ENCODE measurements at regions not wholly inside any gene's neighbourhood (a gene's known extent, or its start where the extent isn't known, plus 50 kb on each side); places are given as distances from the start of the nearest gene placed in this dataset.
"Not testable (repeated sequence)": the region's sequence is repeated elsewhere in the genome, so short reads cannot be mapped to it uniquely, and the experiment has no call there.

DNA sequence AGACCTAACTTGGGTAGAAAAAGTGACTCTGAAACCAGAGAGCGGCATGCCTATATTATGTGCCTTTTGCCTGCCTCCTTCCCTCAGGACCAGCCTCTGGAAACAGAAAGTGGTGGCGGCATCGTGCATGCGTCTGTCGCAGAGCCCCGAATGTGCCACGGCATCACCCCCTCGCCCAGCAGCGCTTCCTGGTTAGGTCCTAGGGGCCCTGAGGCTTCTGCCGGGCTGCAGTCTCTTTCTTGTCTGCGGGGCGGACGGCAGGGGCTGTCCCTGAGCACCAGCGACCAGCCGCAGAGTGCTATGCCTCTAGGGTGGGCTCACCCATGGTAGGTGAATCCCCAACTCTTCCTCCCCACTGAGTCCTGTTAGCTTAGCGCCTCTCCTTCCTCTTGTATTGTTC lies 68.7 kb downstream of the VSIG4 start:
- Histone ChIP-seq H3K4me1 (ENCODE audit: control insufficient read depth, insufficient read depth, low read length) (no peaks in the 10 kb centered on the region), H3K27me3 (replicated peaks; ENCODE audit: control insufficient read depth, insufficient read depth, low read length) (peaks cover 41% of the 10 kb centered on the region), H3K4me3 (ENCODE audit: low read length) (no peak overlapping the region), H3K9ac (ENCODE audit: low read length) (no peak overlapping the region), H3K36me3 (ENCODE audit: control insufficient read depth, insufficient read depth, low read length, severe bottlenecking) (no peaks in the 10 kb centered on the region), H3K9me3 (ENCODE audit: control insufficient read depth, low read length) (peaks cover 5% of the 10 kb centered on the region)
- no peak for DNase-seq (ENCODE audit: low read depth)

GRCh38 chrX:65967159-65967558 lies 72.7 kb downstream of the VSIG4 start:
- H3K9ac ChIP-seq (ENCODE audit: low read length); H3K36me3 ChIP-seq (ENCODE audit: control insufficient read depth, insufficient read depth, low read length, severe bottlenecking); H3K4me3 ChIP-seq (ENCODE audit: low read length); DNase-seq (ENCODE audit: low read depth); H3K9me3 ChIP-seq (ENCODE audit: control insufficient read depth, low read length); H3K4me1 ChIP-seq (ENCODE audit: control insufficient read depth, insufficient read depth, low read length): not testable (repeated sequence)
- H3K27me3 ChIP-seq (replicated peaks; ENCODE audit: control insufficient read depth, insufficient read depth, low read length) = peaks cover 27% of the 10 kb centered on the region

DNA sequence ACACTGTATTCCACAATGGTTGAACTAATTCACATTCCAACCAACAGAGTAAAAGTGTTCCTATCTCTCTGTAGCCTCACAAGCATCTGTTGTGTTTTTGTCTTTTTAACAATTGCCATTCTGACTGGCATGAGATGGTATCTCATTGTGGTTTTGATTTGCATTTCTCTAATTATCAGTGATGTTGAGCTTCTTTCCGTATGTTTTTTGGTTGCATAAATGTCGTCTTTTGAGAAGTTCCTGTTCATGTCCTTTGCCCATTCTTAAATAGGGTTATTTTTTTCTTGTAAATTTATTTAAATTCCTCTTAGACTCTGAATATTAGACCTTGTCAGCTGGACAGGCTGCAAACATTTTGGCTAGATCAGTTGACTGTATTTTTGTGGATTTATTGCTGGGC lies 78.2 kb downstream of the VSIG4 start:
- Histone ChIP-seq H3K27me3 (replicated peaks; ENCODE audit: control insufficient read depth, insufficient read depth, low read length) (no peaks in the 10 kb centered on the region), H3K9me3 (ENCODE audit: control insufficient read depth, low read length) (peaks cover 17% of the 10 kb centered on the region), H3K36me3 (ENCODE audit: control insufficient read depth, insufficient read depth, low read length, severe bottlenecking) (no peaks in the 10 kb centered on the region), H3K4me3 (ENCODE audit: low read length) (no peak overlapping the region), H3K4me1 (ENCODE audit: control insufficient read depth, insufficient read depth, low read length) (no peaks in the 10 kb centered on the region), H3K9ac (ENCODE audit: low read length) (no peak overlapping the region)
- DNase-seq (ENCODE audit: low read depth) = no peak

DNA sequence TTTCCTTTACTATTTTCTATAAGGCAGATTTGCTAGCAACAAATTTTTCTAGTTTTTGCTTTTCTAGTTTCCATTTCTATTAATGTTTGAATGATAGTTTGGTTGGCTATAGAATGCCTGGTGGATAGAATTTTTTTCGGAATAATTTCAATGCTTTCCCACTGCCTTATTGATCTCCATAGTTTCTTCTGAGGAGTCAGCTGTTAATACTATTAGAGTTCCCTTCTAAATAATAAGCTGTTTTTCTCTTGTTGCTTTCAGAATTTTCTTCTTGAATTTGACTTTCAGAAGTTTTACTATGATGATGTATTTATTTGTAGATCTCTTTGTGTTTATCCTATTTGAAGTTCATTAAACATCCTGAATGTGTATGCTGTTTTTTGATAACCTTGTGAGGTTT lies 91.8 kb downstream of the VSIG4 start:
- H3K4me1 ChIP-seq (ENCODE audit: control insufficient read depth, insufficient read depth, low read length) = no peaks in the 10 kb centered on the region
- H3K27me3 ChIP-seq (replicated peaks; ENCODE audit: control insufficient read depth, insufficient read depth, low read length) = no peaks in the 10 kb centered on the region
- no peaks in the 10 kb centered on the region for H3K36me3 ChIP-seq (ENCODE audit: control insufficient read depth, insufficient read depth, low read length, severe bottlenecking)
- DNase-seq (ENCODE audit: low read depth) = no peak
- H3K9ac ChIP-seq (ENCODE audit: low read length) = no peak overlapping the region
- H3K9me3 ChIP-seq (ENCODE audit: control insufficient read depth, low read length) = peaks cover 59% of the 10 kb centered on the region
- H3K4me3 ChIP-seq (ENCODE audit: low read length) = no peak overlapping the region

GRCh38 chrX:65941775-65942174 lies 98.1 kb downstream of the VSIG4 start:
- no peak overlapping the region for H3K4me3 ChIP-seq (ENCODE audit: low read length)
- H3K4me1 ChIP-seq (ENCODE audit: control insufficient read depth, insufficient read depth, low read length) = no peaks in the 10 kb centered on the region
- no peak for DNase-seq (ENCODE audit: low read depth)
- H3K9ac ChIP-seq (ENCODE audit: low read length) = no peak overlapping the region
- H3K36me3 ChIP-seq (ENCODE audit: control insufficient read depth, insufficient read depth, low read length, severe bottlenecking) = no peaks in the 10 kb centered on the region
- peaks cover 58% of the 10 kb centered on the region for H3K9me3 ChIP-seq (ENCODE audit: control insufficient read depth, low read length)
- H3K27me3 ChIP-seq (replicated peaks; ENCODE audit: control insufficient read depth, insufficient read depth, low read length) = no peaks in the 10 kb centered on the region

DNA sequence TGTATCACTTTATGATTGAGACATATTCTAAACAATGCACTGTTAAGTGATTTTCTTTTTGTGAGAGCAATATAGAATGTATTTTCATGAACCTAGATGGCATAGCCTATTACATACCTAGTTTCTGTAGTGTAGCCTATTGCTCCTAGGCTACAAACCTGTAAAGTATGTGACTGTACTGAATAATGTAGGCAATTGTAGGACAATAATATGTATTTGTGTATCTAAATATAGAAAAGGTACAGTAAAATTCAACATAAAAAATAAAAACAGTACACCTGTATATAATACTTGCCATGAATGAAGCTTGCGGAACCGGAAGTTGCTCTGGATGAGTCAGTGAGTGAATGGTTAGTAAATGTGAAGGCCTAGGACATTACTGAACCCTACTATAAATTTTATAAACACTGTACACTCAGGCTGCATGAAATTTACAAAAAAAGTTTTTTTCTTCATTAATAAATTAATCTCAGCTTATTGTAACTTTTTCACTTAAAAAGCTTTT lies 106.7 kb downstream of the VSIG4 start:
- Histone ChIP-seq H3K4me3 (ENCODE audit: low read length) (no peak overlapping the region), H3K9me3 (ENCODE audit: control insufficient read depth, low read length) (peaks cover 16% of the 10 kb centered on the region), H3K27me3 (replicated peaks; ENCODE audit: control insufficient read depth, insufficient read depth, low read length) (peaks cover 4% of the 10 kb centered on the region), H3K9ac (ENCODE audit: low read length) (no peak overlapping the region), H3K36me3 (ENCODE audit: control insufficient read depth, insufficient read depth, low read length, severe bottlenecking) (no peaks in the 10 kb centered on the region), H3K4me1 (ENCODE audit: control insufficient read depth, insufficient read depth, low read length) (no peaks in the 10 kb centered on the region)
- no peak for DNase-seq (ENCODE audit: low read depth)

DNA sequence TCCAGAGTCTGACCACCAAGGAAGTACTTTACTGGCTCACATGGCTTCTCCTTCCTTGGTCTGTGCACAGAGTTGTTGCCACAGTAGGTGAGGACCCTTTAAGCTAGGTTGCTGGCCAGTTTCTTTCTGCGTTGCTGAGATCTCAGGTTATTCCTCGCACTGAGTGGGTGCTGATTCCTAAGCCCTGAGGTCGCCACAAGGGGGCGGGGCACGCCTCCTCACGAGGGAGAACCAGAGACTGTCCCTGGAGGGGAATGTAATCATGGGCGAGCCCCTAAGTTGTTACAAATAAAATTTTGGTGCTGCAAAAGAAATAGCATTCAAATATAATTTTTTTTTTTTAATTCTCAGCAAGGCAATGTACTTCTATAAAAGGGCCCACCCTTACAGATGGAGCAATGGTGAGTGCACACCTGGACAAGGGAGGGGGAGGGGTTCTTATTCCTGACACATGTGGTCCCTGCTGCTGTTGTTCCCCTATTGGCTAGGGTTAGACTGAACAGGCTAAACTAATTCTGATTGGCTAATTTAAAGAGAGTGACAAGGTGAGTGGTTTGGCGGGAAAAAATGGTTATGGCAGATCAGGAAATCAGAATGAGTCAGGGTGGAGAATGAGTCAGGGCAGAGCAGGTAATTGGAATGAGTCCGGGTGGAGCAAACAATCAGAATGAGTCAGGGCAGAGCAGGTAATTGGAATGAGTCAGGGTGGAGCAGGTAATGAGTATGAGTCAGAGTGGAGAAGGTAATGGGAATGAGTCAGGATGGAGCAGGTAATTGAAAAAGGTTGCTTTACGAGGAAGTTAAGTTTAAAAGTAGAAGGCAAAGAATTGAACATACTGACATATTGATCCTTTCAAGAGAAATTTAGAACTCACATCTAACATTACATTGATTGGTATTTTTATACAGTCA lies 107.5 kb downstream of the VSIG4 start:
- DNase-seq (ENCODE audit: low read depth) = no peak
- Histone ChIP-seq H3K4me1 (ENCODE audit: control insufficient read depth, insufficient read depth, low read length) (no peaks in the 10 kb centered on the region), H3K4me3 (ENCODE audit: low read length) (no peak overlapping the region), H3K36me3 (ENCODE audit: control insufficient read depth, insufficient read depth, low read length, severe bottlenecking) (no peaks in the 10 kb centered on the region), H3K27me3 (replicated peaks; ENCODE audit: control insufficient read depth, insufficient read depth, low read length) (peaks cover 4% of the 10 kb centered on the region), H3K9ac (ENCODE audit: low read length) (no peak overlapping the region), H3K9me3 (ENCODE audit: control insufficient read depth, low read length) (peaks cover 16% of the 10 kb centered on the region)

GRCh38 chrX:65928522-65928921 lies 111.4 kb downstream of the VSIG4 start:
- no peaks in the 10 kb centered on the region for H3K36me3 ChIP-seq (ENCODE audit: control insufficient read depth, insufficient read depth, low read length, severe bottlenecking)
- DNase-seq (ENCODE audit: low read depth) = no peak
- no peaks in the 10 kb centered on the region for H3K4me1 ChIP-seq (ENCODE audit: control insufficient read depth, insufficient read depth, low read length)
- peaks cover 18% of the 10 kb centered on the region for H3K9me3 ChIP-seq (ENCODE audit: control insufficient read depth, low read length)
- no peak overlapping the region for H3K9ac ChIP-seq (ENCODE audit: low read length)
- peaks cover 13% of the 10 kb centered on the region for H3K27me3 ChIP-seq (replicated peaks; ENCODE audit: control insufficient read depth, insufficient read depth, low read length)
- no peak overlapping the region for H3K4me3 ChIP-seq (ENCODE audit: low read length)

- H3K4me3 ChIP-seq (ENCODE audit: low read length); H3K36me3 ChIP-seq (ENCODE audit: control insufficient read depth, insufficient read depth, low read length, severe bottlenecking); H3K4me1 ChIP-seq (ENCODE audit: control insufficient read depth, insufficient read depth, low read length); DNase-seq (ENCODE audit: low read depth); H3K9ac ChIP-seq (ENCODE audit: low read length): not testable (repeated sequence)
- Histone ChIP-seq H3K9me3 (ENCODE audit: control insufficient read depth, low read length) (peaks cover 19% of the 10 kb centered on the region), H3K27me3 (replicated peaks; ENCODE audit: control insufficient read depth, insufficient read depth, low read length) (peaks cover 13% of the 10 kb centered on the region)
These were observed 112.5 kb downstream of the VSIG4 start for GRCh38 chrX:65927386-65927785.

GRCh38 chrX:65926095-65927019 lies 113.5 kb downstream of the VSIG4 start:
- no peak for DNase-seq (ENCODE audit: low read depth)
- Histone ChIP-seq H3K9ac (ENCODE audit: low read length) (no peak overlapping the region), H3K27me3 (replicated peaks; ENCODE audit: control insufficient read depth, insufficient read depth, low read length) (peaks cover 13% of the 10 kb centered on the region), H3K4me1 (ENCODE audit: control insufficient read depth, insufficient read depth, low read length) (no peaks in the 10 kb centered on the region), H3K9me3 (ENCODE audit: control insufficient read depth, low read length) (peaks cover 10% of the 10 kb centered on the region), H3K36me3 (ENCODE audit: control insufficient read depth, insufficient read depth, low read length, severe bottlenecking) (no peaks in the 10 kb centered on the region), H3K4me3 (ENCODE audit: low read length) (no peak overlapping the region)

DNA sequence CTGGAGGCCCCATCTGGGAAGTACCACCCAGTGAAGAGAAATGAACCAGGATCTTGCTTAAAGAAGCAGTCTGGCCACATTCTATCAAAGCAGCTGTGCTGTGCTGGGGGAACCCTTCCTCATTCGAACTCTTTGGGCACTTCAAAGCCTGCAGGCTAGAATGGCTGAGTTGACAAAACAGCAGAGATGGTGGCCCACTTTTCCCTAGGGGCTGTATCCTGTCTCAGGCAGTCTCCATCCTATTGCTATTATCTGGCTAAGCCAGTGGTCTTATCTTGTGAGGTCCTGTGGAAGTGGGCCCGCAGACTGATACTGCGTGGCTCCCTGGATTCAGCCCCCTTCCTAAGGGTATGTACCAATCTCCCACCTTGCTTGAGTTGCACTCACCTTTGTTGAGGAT lies 114.3 kb downstream of the VSIG4 start:
- H3K4me3 ChIP-seq (ENCODE audit: low read length) = no peak overlapping the region
- peaks cover 10% of the 10 kb centered on the region for H3K9me3 ChIP-seq (ENCODE audit: control insufficient read depth, low read length)
- no peaks in the 10 kb centered on the region for H3K36me3 ChIP-seq (ENCODE audit: control insufficient read depth, insufficient read depth, low read length, severe bottlenecking)
- H3K9ac ChIP-seq (ENCODE audit: low read length) = no peak overlapping the region
- DNase-seq (ENCODE audit: low read depth) = no peak
- peaks cover 9% of the 10 kb centered on the region for H3K27me3 ChIP-seq (replicated peaks; ENCODE audit: control insufficient read depth, insufficient read depth, low read length)
- H3K4me1 ChIP-seq (ENCODE audit: control insufficient read depth, insufficient read depth, low read length) = no peaks in the 10 kb centered on the region
